HepG2 (cell line): ENCODE measurements at regions not wholly inside any gene's neighbourhood (a gene's known extent, or its start where the extent isn't known, plus 50 kb on each side); places are given as distances from the start of the nearest gene placed in this dataset.
"Not testable (repeated sequence)": the region's sequence is repeated elsewhere in the genome, so short reads cannot be mapped to it uniquely, and the experiment has no call there.

Experiments used
- ATAC-seq: fragments of 200-7000 bp; cut with Tn5 transposase; 3 replicates; pipeline ENCODE4 v1.9.1; 2020; ENCODE audit warnings: mild to moderate bottlenecking, moderate library complexity
- BruUV-seq: library from RNA; stranded (reverse); fragments of 400-500 nt; replicated peaks from 2 replicates; lab custom pipeline; 2021; lab: Mats Ljungman, UMichigan
- CTCF ChIA-PET: fragments of 300-600 bp; formaldehyde crosslinking; extraction: SDS; loops from one replicate; lab custom pipeline; 2021; ENCODE audit warnings: low total read pairs, inconsistent platforms, low intra/inter-chr PET ratio; lab: Yijun Ruan, JAX
- POLR2A ChIA-PET: fragments of 350-600 bp; sonication (Branson Sonifier 250); formaldehyde crosslinking; loops from one replicate; lab custom pipeline; 2020; ENCODE audit warnings: antibody characterized with exemption, inconsistent platforms; lab: Yijun Ruan, JAX
- DNase-seq: peaks from one replicate; pipeline ENCODE4 v3.0.0-alpha.2; 2015; ENCODE audit warnings: low spot score
- FAIRE-seq: peaks from 3 replicates; lab custom pipeline; 2011; peaks lifted over from hg19 to GRCh38; lab: Jason Lieb, UNC
- H2AFZ ChIP-seq: one replicate; pipeline ENCODE4 v1.6.1; 2011; ENCODE audit warnings: low read length, inconsistent platforms
- H3K27ac ChIP-seq: fragments of 300-600 bp; 3 replicates; pipeline ENCODE4 v1.8.0; 2011; ENCODE audit warnings: mixed run types, mild to moderate bottlenecking, mixed read lengths, low read length, inconsistent platforms; ENCODE audit not compliant: insufficient read depth; ENCODE audit errors: extremely low read length
- H3K27me3 ChIP-seq, 2 experiments: fragments of 200-600 bp in 1 of 2; 2 replicates in 1 of 2; 3 replicates in 1 of 2; pipeline versions ENCODE4 v1.6.0 to v1.8.0; 2011; ENCODE audit warnings: low read length in 2 of 2, mild to moderate bottlenecking in 2 of 2, moderate library complexity in 2 of 2, inconsistent platforms in 1 of 2; ENCODE audit not compliant: insufficient read depth in 2 of 2, control insufficient read depth in 1 of 2
- H3K36me3 ChIP-seq, 2 experiments: fragments of 200-600 bp in 1 of 2; replicated peaks in 1 of 2; 2 replicates in 1 of 2; 3 replicates in 1 of 2; pipeline versions ENCODE4 v1.5.1 to v1.8.0; 2011; ENCODE audit warnings: low read length in 2 of 2, inconsistent platforms in 1 of 2; ENCODE audit not compliant: insufficient read depth in 2 of 2, control insufficient read depth in 1 of 2
- H3K4me1 ChIP-seq: 2 replicates; pipeline ENCODE4 v1.5.1; 2012; ENCODE audit warnings: low read length, inconsistent platforms; ENCODE audit not compliant: insufficient read depth
- H3K4me2 ChIP-seq: 2 replicates; pipeline ENCODE4 v1.6.0; 2011; ENCODE audit warnings: low read depth, low read length, inconsistent platforms
- H3K4me3 ChIP-seq, 3 experiments: fragments of 200-600 bp in 1 of 3; sonication (generic), shearing (Covaris generic) in 1 of 3; replicated peaks in 1 of 3; 2 replicates each; pipeline ENCODE4 v1.5.1; 2011 to 2016; ENCODE audit warnings: low read length in 3 of 3, inconsistent platforms in 2 of 3, low read depth in 2 of 3, mild to moderate bottlenecking in 2 of 3, control low read depth in 1 of 3, mixed read lengths in 1 of 3; ENCODE audit not compliant: insufficient read depth in 1 of 3
- H3K79me2 ChIP-seq: one replicate; pipeline ENCODE4 v1.6.1; 2011; ENCODE audit warnings: low read length, inconsistent platforms; ENCODE audit not compliant: insufficient read depth
- H3K9ac ChIP-seq: 2 replicates; pipeline ENCODE4 v1.6.0; 2011; ENCODE audit warnings: mild to moderate bottlenecking, low read depth, low read length, inconsistent platforms; ENCODE audit not compliant: insufficient read depth
- H3K9me3 ChIP-seq: 2 replicates; pipeline ENCODE4 v1.5.1; 2012; ENCODE audit warnings: mild to moderate bottlenecking, low read length
- H4K20me1 ChIP-seq: 2 replicates; pipeline ENCODE4 v1.6.0; 2011; ENCODE audit warnings: inconsistent platforms, mild to moderate bottlenecking, low read length, moderate library complexity; ENCODE audit not compliant: insufficient read depth
- whole genome bisulfite sequencing: methylation state at CpG from one replicate; pipeline ENCODE4 v1.1.6; 2017; ENCODE audit warnings: low lambda C conversion rate; 5-methylcytosine and 5-hydroxymethylcytosine counted together
- in situ Hi-C: cut with HindIII; loops from 2 replicates; pipeline ENCODE4 v1.10.0; 2017; ENCODE audit warnings: low pct_unique_long_range_greater_than_20kb; ENCODE audit not compliant: extremely low pct_ligation_motif_present
- intact Hi-C: fragments of 100-400 bp; cut with micrococcal nuclease; formaldehyde crosslinking; loops from one replicate; pipeline ENCODE4 v1.10.0; 2022; ENCODE audit not compliant: unreplicated experiment

DNA sequence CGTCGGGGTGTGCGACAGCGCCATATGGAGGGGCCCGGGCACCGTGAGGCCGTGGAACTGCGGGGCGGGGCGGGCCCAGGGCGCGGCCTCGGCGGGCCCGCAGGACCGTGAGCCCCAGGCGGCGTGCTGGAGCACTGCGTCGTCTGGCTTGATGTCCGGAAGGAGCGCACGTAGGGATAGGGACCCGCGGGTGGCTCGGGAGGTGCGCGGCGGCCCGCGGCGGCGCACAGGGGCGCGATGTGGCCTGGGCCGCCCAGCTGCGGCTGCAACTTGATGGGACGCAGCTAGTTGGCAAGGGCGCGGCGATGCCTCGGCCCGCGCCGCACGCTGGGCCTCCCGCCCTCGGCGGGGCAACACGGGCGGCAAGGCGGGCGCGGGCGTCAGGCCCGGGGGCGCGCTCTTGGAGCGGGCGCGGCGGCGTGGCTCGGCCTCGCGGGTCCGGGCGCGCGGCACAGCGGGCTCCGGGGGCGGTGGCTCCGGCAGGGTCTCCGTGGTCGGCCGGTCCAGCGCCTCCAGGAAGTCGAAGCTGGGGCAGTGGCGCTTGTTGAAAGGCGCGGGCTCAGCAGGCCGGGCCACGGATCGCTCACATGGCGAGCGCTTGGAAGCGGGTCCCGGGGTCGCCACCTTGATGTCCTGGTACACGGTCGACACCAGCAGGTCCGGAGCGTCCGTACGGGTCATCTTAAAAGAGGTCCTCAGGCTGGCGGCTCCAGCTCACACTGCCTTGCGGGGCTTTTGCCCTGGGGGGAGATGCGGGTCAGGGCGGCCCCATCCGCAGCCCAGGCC lies 302.0 kb downstream of the CCDC74A start:
- ATAC-seq, H2AFZ ChIP-seq, H3K4me2 ChIP-seq, H3K27me3 ChIP-seq, H3K79me2 ChIP-seq, CTCF ChIA-PET, FAIRE-seq, H3K4me1 ChIP-seq, H3K36me3 ChIP-seq, H3K9ac ChIP-seq, in situ Hi-C loops, POLR2A ChIA-PET, H3K27ac ChIP-seq, BruUV-seq, H3K4me3 ChIP-seq, H4K20me1 ChIP-seq, intact Hi-C loops, DNase-seq, H3K9me3 ChIP-seq: not testable (repeated sequence)
- 94% methylated on average over 101 of the region's 101 CpGs for whole genome bisulfite sequencing

DNA sequence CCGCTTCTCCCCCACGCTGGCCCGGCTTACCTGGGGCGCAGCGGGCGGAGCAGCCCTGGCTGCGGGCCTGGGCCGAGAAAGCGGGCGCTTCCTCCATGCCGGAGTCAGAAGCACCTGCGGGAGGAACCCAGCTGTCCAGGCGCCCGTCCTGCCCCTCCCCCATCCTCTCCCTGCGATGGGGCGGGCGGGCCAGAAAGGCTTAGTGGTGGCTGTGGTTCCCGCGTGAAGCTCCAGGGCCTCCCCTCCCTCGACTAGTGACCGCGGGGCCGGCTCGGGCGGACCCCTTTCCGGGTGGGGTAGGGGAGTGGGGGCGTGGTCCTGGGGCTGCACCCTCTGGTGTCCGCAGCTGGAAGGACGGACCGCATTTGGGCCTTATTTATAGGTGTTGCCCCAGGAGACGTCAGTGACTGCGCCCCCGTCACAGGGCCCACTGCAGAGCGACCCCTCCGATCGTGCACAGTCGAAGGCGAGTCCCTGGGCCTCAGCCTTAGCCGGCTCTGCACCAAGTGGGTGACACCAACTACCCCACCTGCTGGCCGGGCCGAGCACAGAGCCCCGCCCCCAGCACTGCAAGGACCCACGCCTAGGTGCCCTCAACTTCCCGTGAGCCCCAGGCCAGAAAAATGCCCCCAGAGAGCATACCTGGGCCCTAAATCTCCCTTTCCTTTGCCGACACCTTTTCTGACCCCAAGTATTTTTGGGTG lies 302.7 kb downstream of the CCDC74A start:
- H2AFZ ChIP-seq, H3K9ac ChIP-seq, H4K20me1 ChIP-seq, H3K79me2 ChIP-seq, FAIRE-seq, in situ Hi-C loops, intact Hi-C loops, H3K4me1 ChIP-seq, H3K4me2 ChIP-seq, H3K27me3 ChIP-seq, DNase-seq, H3K36me3 ChIP-seq, BruUV-seq, H3K27ac ChIP-seq, CTCF ChIA-PET, H3K4me3 ChIP-seq, H3K9me3 ChIP-seq, POLR2A ChIA-PET: not testable (repeated sequence)
- 73% methylated on average over 15 of the region's 45 CpGs for WGBS
- ATAC-seq: peak; percentile 25; the same call in 2 of the 3 replicates

DNA sequence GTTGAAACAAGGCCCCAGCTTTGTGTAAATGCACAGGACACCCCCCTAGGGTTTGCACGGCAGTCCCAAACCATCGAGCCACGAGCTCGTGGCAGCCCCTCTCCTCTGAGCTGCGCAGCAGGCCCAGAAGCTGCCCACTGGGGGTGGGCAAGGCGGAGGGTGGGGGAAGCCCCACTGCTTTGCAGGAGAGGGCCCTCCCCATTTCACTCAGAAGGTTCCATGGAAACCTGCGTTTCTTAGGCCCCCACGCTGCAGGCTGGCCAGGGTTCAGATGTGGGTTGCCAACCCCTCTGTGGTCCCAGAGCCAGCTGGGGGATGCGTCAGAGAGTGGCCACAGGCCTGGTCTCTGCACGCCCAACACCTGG lies 303.2 kb downstream of the CCDC74A start:
- POLR2A ChIA-PET, DNase-seq, H3K9ac ChIP-seq, H4K20me1 ChIP-seq, CTCF ChIA-PET, BruUV-seq, H3K36me3 ChIP-seq, in situ Hi-C loops, H3K27me3 ChIP-seq, H3K79me2 ChIP-seq, H3K4me2 ChIP-seq, H3K4me3 ChIP-seq, H3K27ac ChIP-seq, H3K4me1 ChIP-seq, H2AFZ ChIP-seq, H3K9me3 ChIP-seq, FAIRE-seq, intact Hi-C loops: not testable (repeated sequence)
- 0 out of 3 replicates have a peak, but pooled peaks have one; percentile 2 for ATAC-seq
- 83% methylated on average over 8 of the region's 10 CpGs for WGBS
